Middle frontal gyrus (tissue), 1 donor: ENCODE measurements at regions not wholly inside any gene's neighbourhood (a gene's known extent, or its start where the extent isn't known, plus 50 kb on each side); places are given as distances from the start of the nearest gene placed in this dataset.

Experiments
- DNase-seq: peaks from one replicate; pipeline ENCODE4 v3.0.0-alpha.2; 2015; ENCODE audit warnings: low spot score; ENCODE audit errors: extremely low spot score

GRCh38 chr11:42462558-42463310 lies 849.1 kb upstream of the API5 start:
- DNase-seq: no peak

GRCh38 chr11:42465623-42466022 lies 846.2 kb upstream of the API5 start:
- DNase-seq: no peak

- DNase-seq: no peak
These were observed 838.7 kb upstream of the API5 start for GRCh38 chr11:42473106-42473505.

GRCh38 chr11:42482822-42483221 lies 829.0 kb upstream of the API5 start:
- DNase-seq: no peak

GRCh38 chr11:42490506-42490905 lies 821.3 kb upstream of the API5 start:
- DNase-seq: no peak

GRCh38 chr11:42494459-42494858 lies 817.3 kb upstream of the API5 start:
- DNase-seq: no peak

GRCh38 chr11:42498971-42499370 lies 812.8 kb upstream of the API5 start:
- no peak for DNase-seq

- no peak for DNase-seq
These were observed 809.6 kb upstream of the API5 start for GRCh38 chr11:42502151-42502550.

- DNase-seq: no peak
These were observed 789.8 kb upstream of the API5 start for GRCh38 chr11:42521994-42522393.

GRCh38 chr11:42524534-42525227 lies 787.1 kb upstream of the API5 start:
- DNase-seq: peak; percentile 73

- no peak for DNase-seq
These were observed 785.4 kb upstream of the API5 start for GRCh38 chr11:42526426-42526825.

GRCh38 chr11:42528471-42528870 lies 783.3 kb upstream of the API5 start:
- no peak for DNase-seq

- DNase-seq: no peak
These were observed 782.9 kb upstream of the API5 start for GRCh38 chr11:42528911-42529310.

- DNase-seq: no peak
These were observed 775.0 kb upstream of the API5 start for GRCh38 chr11:42536611-42537360.

- DNase-seq: no peak
These were observed 769.5 kb upstream of the API5 start for GRCh38 chr11:42542336-42542735.

GRCh38 chr11:42543844-42544419 lies 767.9 kb upstream of the API5 start:
- DNase-seq: no peak

GRCh38 chr11:42544726-42545125 lies 767.1 kb upstream of the API5 start:
- no peak for DNase-seq

- no peak for DNase-seq
These were observed 765.8 kb upstream of the API5 start for GRCh38 chr11:42545954-42546353.

- no peak for DNase-seq
These were observed 759.0 kb upstream of the API5 start for GRCh38 chr11:42552786-42553185.

GRCh38 chr11:42555190-42555589 lies 756.6 kb upstream of the API5 start:
- DNase-seq: no peak

GRCh38 chr11:42571131-42571877 lies 740.5 kb upstream of the API5 start:
- DNase-seq: no peak
